ENCODE measurements at regions not wholly inside any gene's neighbourhood (a gene's known extent, or its start where the extent isn't known, plus 50 kb on each side); places are given as distances from the start of the nearest gene placed in this dataset.

DNA sequence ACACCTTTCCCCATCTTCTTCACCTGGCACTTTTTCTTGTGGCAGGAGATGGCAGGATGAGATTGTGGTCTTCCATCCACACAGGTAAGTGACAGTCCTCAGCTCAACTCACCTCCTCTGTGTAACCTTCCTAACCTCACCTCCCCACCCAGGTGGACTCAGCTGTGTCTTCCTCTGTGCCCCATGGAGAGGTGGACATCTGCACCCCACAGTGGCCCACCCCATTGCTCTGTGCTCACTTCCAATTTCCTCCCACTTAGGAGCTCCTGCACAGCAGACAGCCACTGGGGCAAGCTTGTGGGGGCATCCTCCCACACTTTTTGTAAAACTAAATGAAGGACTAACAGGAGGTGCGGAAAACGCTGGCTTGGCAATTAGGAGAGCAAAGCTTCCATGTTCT lies 61.6 kb downstream of the MSX1 start:
- ChIA-PET POLR2A (no interaction called here), CTCF (interaction anchor here (1.0 kb wide), 1 partner anchor 23 kb away, joined by 3 read pairs; no protein-coding TSS in a partner anchor)
- H3K36me3 Mint-ChIP-seq (ENCODE audit: low read depth) = no peaks in the 10 kb centered on the region
- peaks cover 6% of the 10 kb centered on the region for H3K9me3 Mint-ChIP-seq
- H3K4me1 Mint-ChIP-seq = peaks cover 22% of the 10 kb centered on the region
- TF ChIP-seq, protein P1, sequence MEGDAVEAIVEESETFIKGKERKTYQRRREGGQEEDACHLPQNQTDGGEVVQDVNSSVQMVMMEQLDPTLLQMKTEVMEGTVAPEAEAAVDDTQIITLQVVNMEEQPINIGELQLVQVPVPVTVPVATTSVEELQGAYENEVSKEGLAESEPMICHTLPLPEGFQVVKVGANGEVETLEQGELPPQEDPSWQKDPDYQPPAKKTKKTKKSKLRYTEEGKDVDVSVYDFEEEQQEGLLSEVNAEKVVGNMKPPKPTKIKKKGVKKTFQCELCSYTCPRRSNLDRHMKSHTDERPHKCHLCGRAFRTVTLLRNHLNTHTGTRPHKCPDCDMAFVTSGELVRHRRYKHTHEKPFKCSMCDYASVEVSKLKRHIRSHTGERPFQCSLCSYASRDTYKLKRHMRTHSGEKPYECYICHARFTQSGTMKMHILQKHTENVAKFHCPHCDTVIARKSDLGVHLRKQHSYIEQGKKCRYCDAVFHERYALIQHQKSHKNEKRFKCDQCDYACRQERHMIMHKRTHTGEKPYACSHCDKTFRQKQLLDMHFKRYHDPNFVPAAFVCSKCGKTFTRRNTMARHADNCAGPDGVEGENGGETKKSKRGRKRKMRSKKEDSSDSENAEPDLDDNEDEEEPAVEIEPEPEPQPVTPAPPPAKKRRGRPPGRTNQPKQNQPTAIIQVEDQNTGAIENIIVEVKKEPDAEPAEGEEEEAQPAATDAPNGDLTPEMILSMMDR (IDR thresholded peaks at IDR 0.05) = no peak
- intact Hi-C loops (cut with micrococcal nuclease) = no loop called here
- H3K4me3 Mint-ChIP-seq = no peak overlapping the region
- DNase-seq (no peak), ATAC-seq (ENCODE audit: low read depth) (no peak)
- no peak overlapping the region for H3K27ac Mint-ChIP-seq
- H3K27me3 Mint-ChIP-seq = peaks cover 8% of the 10 kb centered on the region

DNA sequence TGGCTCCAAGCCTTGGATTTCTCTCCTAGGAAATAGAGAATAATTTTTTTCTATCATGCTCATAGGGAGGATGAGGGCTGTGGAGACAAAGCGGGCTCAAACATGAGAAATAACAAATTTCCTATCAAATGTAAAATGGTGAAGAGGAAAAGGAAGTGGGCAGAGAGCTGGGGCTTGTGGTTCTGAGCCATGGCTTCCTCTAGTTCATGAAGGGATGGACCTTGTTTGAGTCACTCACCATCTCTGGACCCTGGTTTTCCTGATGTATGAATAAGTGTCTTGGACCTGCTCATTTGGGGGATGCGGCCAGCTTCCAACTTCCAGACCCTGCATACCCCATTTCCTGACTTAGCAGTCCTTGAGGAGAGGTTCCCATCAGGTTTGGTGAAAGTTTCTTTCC lies 63.0 kb downstream of the MSX1 start:
- TF ChIP-seq, protein P1 (IDR thresholded peaks at IDR 0.05) = no peak
- intact Hi-C loops (cut with micrococcal nuclease) = no loop called here
- H3K4me1 Mint-ChIP-seq = peaks cover 22% of the 10 kb centered on the region
- CTCF ChIA-PET = no interaction called here
- H3K27ac Mint-ChIP-seq = no peak overlapping the region
- POLR2A ChIA-PET = no interaction called here
- ATAC-seq (ENCODE audit: low read depth) = no peak
- peaks cover 8% of the 10 kb centered on the region for H3K27me3 Mint-ChIP-seq
- DNase-seq = no peak
- H3K36me3 Mint-ChIP-seq (ENCODE audit: low read depth) = no peaks in the 10 kb centered on the region
- no peak overlapping the region for H3K4me3 Mint-ChIP-seq
- H3K9me3 Mint-ChIP-seq = peaks cover 8% of the 10 kb centered on the region

DNA sequence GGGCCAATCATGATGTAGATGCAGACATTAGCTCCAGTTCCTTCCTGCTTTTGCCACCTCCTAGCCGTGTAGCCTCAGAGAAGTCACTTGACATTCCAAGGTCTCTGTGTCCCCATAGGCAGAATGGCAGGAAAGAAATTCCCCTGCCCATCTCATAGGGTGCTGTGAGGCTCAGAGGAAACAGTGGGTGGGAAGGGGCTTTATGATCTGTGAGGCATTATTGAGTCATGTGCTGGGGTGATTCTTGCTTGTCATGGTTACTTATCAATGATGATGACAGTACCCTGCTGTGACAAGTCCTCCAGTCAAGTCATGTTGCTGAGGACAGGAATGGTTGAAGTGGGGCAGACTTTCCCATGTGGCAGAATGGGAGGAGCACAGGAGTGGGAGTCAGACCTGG lies 63.7 kb downstream of the MSX1 start:
- Mint-ChIP-seq H3K27me3 (peaks cover 8% of the 10 kb centered on the region), H3K27ac (no peak overlapping the region), H3K4me1 (peaks cover 22% of the 10 kb centered on the region), H3K4me3 (no peak overlapping the region), H3K9me3 (peaks cover 6% of the 10 kb centered on the region), H3K36me3 (ENCODE audit: low read depth) (no peaks in the 10 kb centered on the region)
- TF ChIP-seq, protein P1 (IDR thresholded peaks at IDR 0.05) = no peak
- ATAC-seq (ENCODE audit: low read depth) (no peak), DNase-seq (no peak)
- intact Hi-C loops (cut with micrococcal nuclease) = no loop called here
- ChIA-PET POLR2A (no interaction called here), CTCF (no interaction called here)

DNA sequence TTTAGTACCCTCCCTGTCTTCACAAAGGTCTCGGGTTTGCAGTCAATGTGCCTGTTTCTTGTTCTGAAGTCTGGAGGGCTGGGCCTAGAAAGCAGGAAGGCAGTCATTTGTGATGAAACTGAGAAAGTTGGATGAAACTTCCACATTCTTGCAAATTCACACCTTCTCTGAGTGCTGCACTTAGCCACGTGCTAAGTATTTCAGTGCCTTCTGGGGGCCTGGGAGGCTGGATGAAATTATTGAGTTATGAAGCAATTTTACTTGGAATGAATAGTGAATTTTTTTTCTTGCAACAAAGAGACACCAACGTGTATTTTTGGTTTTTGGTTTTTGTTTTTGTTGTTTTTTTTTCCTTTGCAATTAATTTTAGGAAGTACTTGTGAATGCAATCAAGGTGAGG lies 71.2 kb downstream of the MSX1 start:
- H3K36me3 Mint-ChIP-seq (ENCODE audit: low read depth) = no peaks in the 10 kb centered on the region
- DNase-seq = no peak
- POLR2A ChIA-PET = interaction anchor here (0.5 kb wide), 1 partner anchor 12 kb away, joined by 3 read pairs; no protein-coding TSS in a partner anchor
- no peak overlapping the region for H3K4me3 Mint-ChIP-seq
- H3K27me3 Mint-ChIP-seq = no peaks in the 10 kb centered on the region
- intact Hi-C loops (cut with micrococcal nuclease) = no loop called here
- H3K27ac Mint-ChIP-seq = no peak overlapping the region
- TF ChIP-seq, protein P1 (IDR thresholded peaks at IDR 0.05) = no peak
- ATAC-seq (ENCODE audit: low read depth) = no peak
- H3K4me1 Mint-ChIP-seq = peaks cover 20% of the 10 kb centered on the region
- CTCF ChIA-PET = no interaction called here
- peaks cover 6% of the 10 kb centered on the region for H3K9me3 Mint-ChIP-seq

- Mint-ChIP-seq H3K4me3 (no peak overlapping the region), H3K9me3 (no peaks in the 10 kb centered on the region), H3K4me1 (peaks cover 8% of the 10 kb centered on the region), H3K27ac (no peak overlapping the region), H3K27me3 (no peaks in the 10 kb centered on the region), H3K36me3 (ENCODE audit: low read depth) (no peaks in the 10 kb centered on the region)
- ATAC-seq (ENCODE audit: low read depth) (no peak), DNase-seq (no peak)
- intact Hi-C loops (cut with micrococcal nuclease) = no loop called here
- POLR2A ChIA-PET = no interaction called here
- TF ChIP-seq, protein P1 (IDR thresholded peaks at IDR 0.05) = no peak
- CTCF ChIA-PET = no interaction called here
Measured at GRCh38 chr4:4935974-4936373, 76.5 kb downstream of the MSX1 start.
